GM19324 (cell line): ENCODE measurements at regions not wholly inside any gene's neighbourhood (a gene's known extent, or its start where the extent isn't known, plus 50 kb on each side); places are given as distances from the start of the nearest gene placed in this dataset.

Experiments used
- ATAC-seq: cut with Tn5 transposase; IDR thresholded peaks from one replicate; pipeline ENCODE4 v1.9.1; 2021; ENCODE audit warnings: mild to moderate bottlenecking, moderate library complexity; ENCODE audit not compliant: unreplicated experiment, low FRiP score

DNA sequence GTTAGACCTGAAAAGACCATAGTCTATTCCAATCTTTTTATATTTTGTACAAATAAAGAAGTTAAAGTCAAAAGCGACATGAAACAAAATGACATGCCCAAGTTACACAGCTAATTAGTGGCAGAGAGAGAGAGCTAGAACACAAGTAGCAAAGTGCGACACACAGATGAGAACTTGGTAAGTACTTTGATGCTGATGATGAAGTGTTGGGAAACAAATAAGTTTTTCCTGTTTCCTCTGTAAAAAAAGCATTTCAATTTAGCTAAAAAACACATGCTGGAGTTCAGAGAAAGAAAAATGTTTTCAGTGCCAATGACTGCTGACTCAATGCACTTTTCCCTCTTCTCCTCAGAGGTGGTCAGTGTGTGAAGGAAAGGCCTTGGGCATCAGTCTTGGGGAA is 226.9 kb downstream of the PAX3 start:
- ATAC-seq = no peak

DNA sequence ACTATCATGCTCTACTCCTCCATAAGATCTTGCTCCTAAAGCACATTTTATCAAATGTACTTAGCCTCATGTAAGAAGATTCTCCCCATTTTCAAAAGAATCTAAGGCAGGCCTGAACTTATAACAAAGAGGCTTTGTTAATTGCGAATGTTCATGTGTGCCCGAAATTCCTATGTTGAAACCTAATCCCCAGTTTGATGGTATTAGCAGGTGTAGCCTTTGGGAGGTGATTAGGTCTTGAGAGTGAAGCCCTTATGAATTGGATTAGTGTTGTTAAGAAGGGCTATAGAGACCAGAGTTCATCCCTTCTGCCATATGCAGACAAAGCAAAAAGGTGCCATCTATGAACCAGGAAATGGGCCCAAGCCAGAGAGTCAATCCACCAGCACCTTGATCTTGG is 234.5 kb downstream of the PAX3 start:
- no peak for ATAC-seq

DNA sequence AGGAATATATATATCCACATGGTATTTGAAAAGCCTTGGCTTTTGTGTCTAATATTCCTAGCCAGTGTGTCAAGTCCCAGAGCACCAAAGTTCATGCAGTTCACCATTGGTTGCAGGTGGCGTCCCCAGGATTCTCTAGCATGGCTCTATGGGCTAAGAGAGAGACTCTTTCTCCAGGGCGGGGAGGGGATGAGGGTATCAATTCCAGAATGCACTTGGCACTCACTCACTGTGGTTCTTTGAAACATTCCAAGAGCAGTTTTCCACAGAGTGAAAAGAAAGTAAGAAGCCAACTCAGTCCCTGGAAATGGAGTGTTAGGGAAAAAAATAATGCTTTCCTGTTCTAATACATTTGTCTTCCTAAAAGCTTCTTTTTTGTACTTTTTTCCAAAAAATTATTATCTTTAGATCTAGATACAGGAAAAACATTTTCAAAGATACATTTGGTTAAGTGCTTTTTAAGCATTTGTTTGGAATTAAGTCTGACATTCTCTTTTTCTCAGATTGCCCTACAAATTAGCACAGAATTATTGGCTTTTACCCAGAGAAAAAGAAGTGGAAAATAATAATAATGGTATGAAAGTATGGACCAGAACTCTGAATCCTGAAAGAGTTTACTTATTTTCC is 239.9 kb downstream of the PAX3 start:
- ATAC-seq = no peak

DNA sequence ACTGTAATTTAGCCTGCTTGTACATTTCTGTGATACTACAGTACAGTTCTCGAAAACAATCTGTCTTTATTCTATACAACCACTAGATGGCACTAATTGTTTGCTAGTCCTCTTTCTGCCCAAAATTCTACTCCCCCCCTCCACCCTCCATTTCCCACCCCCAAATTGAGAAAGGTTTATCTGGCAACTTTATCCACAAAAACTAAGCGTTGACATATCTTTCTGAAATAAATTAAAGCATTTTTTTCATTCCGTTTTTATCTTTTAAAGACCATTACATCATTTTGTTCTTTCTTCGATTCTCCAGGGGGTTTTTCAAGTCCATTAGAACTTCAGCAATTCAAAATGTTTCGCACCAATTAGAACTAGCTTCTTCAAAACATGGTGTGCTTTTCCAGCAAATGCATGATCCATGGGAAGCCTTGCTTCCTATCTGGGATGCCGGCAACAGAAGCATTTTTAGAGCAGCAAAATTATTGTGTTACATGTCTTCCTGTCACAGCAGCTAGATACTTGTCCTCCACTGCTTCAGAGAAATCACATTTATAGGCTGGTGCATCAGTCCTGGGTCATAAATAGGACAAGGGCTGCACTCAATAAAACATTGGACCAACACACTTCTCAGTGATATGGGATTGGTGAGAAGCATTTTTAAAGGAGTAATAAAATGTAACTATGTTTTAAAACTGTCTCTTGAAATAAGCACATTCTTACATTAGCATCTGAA is 241.3 kb downstream of the PAX3 start:
- no peak for ATAC-seq

DNA sequence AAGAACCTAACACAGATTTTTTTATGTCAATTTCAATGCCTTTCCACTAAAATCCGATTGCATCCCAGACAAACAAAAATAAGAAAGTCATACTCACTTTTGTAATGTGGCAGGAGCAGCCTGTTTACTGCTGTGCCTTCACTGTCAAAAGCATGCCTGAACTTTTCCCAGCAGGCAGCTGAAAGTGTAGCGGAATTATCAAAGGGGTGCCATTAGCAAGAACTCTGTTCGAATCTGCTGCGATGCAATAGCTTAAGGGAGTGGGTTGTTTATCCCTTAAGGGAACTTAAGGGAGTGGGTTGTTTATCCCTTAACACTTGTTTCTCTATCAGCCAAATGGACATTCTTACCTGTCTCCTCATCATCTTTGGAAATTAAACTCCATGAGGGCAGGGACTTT is 243.5 kb downstream of the PAX3 start:
- no peak for ATAC-seq

GRCh38 chr2:222054813-222055212 is 244.0 kb downstream of the PAX3 start:
- no peak for ATAC-seq

GRCh38 chr2:222052934-222053367 is 245.8 kb downstream of the PAX3 start:
- ATAC-seq = no peak

DNA sequence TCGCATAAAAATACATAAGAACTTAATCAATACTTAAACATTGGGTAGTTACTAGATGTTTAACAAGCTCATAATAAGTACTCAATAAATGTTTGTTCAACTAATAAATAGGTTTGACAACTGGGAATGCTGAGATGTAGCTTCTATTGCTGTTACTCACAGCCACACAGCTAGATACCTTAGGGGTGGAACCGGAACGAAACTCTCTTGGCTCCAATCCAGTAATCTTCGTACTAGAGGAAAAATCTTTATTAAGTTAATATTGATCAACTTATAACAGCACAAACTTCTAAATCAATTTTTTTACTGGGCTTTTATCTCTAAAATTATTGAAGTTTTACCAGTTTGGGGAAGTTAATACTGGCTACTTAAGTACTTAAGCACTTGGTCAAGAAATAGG is 247.8 kb downstream of the PAX3 start:
- no peak for ATAC-seq

- ATAC-seq = no peak
Measured at GRCh38 chr2:222049946-222050345, 248.9 kb downstream of the PAX3 start.

DNA sequence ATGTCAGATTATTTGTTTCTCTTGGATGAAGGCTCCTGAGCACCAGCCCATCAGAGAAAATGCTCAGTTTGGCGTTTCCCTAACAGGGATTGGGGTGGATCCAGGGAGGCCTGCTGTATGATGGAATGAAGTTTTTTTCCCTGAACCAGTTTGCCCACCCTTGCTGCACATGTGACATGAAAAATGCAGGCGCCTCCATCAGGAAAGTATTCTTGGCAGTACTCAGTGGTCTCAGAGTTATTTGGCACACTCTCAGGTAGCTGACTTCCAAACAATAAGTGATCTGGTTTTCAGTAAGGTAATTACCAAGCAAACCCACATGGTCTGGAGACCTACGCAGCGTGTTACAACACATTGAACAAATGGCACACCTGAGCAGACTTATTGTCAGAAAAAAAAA is 254.9 kb downstream of the PAX3 start:
- no peak for ATAC-seq

- no peak for ATAC-seq
Measured at GRCh38 chr2:222042666-222043065, 256.1 kb downstream of the PAX3 start.

- no peak for ATAC-seq
Measured at GRCh38 chr2:222040333-222040732, 258.5 kb downstream of the PAX3 start.

GRCh38 chr2:222039821-222040220 is 259.0 kb downstream of the PAX3 start:
- ATAC-seq = no peak

GRCh38 chr2:222038067-222038802 is 260.6 kb downstream of the PAX3 start:
- no peak for ATAC-seq

GRCh38 chr2:222037211-222037610 is 261.6 kb downstream of the PAX3 start:
- no peak for ATAC-seq

GRCh38 chr2:222034058-222034457 is 264.7 kb downstream of the PAX3 start:
- no peak for ATAC-seq

- no peak for ATAC-seq
Measured at GRCh38 chr2:222033541-222033940, 265.3 kb downstream of the PAX3 start.

DNA sequence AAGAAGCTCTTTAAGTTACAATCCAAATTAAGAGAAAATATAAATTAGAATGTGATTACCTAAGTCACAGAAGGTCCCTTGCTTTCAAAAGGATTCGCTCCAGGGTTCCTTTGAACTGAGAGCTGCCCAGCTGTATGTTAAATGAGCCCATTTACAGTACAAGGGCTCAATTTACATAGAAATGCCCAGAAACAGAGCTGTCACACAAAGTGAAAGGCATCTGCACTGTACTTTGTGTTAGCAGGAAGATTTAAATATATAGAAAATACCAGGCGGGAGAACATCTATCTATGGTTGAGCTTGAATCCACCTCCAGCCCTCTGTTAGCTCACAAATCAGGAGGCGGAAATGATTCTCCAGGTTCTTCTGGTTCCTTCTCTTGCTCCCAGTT is 272.9 kb downstream of the PAX3 start:
- no peak for ATAC-seq

GRCh38 chr2:222024932-222025880 is 273.6 kb downstream of the PAX3 start:
- no peak for ATAC-seq

GRCh38 chr2:222017252-222017850 is 281.4 kb downstream of the PAX3 start:
- ATAC-seq = no peak
